ENCODE measurements at regions not wholly inside any gene's neighbourhood (a gene's known extent, or its start where the extent isn't known, plus 50 kb on each side); places are given as distances from the start of the nearest gene placed in this dataset.

GRCh38 chr12:97047361-97047760 lies 140.3 kb downstream of the NEDD1 start:
- TF ChIP-seq CTCF (IDR thresholded peaks at IDR 0.05 in 2 of 3, conservative IDR thresholded peaks at IDR 0.05 in 1 of 3; ENCODE audit: borderline replicate concordance in 1 of 3, insufficient read depth in 1 of 3, low read depth in 2 of 3, low read length in 2 of 3): no peak
- TF ChIP-seq EZH2phosphoT487 (IDR thresholded peaks at IDR 0.05; ENCODE audit: borderline replicate concordance): no peak
- no peak for TF ChIP-seq SP1 (IDR thresholded peaks at IDR 0.05; ENCODE audit: low read depth)
- TF ChIP-seq POLR2A (IDR thresholded peaks at IDR 0.05; ENCODE audit: borderline replicate concordance, extremely low read depth, insufficient read depth, insufficient read length): no peak
- TF ChIP-seq YY1 (IDR thresholded peaks at IDR 0.05; ENCODE audit: extremely low read depth, insufficient replicate concordance, low read depth, low read length): no peak
- TF ChIP-seq JUND (IDR thresholded peaks at IDR 0.05): no peak

All from HCT116 (cell line).